Muscle layer of colon (tissue), 2 donors: ENCODE measurements at regions not wholly inside any gene's neighbourhood (a gene's known extent, or its start where the extent isn't known, plus 50 kb on each side); places are given as distances from the start of the nearest gene placed in this dataset.

ENCODE experiments used
- H3K27ac ChIP-seq: one replicate; pipeline ENCODE4 v1.7.0; 2013; ENCODE audit warnings: low read depth, mild to moderate bottlenecking, low read length, moderate library complexity
- H3K27me3 ChIP-seq, 2 donors: one replicate each; pipeline ENCODE4 v1.7.0; 2013; ENCODE audit warnings: low read length in 2 of 2, mild to moderate bottlenecking in 2 of 2; ENCODE audit not compliant: insufficient read depth in 2 of 2, control insufficient read depth in 1 of 2
- H3K36me3 ChIP-seq: one replicate; pipeline ENCODE4 v1.7.0; 2013; ENCODE audit warnings: mild to moderate bottlenecking, low read length; ENCODE audit not compliant: insufficient read depth
- H3K4me1 ChIP-seq: one replicate; pipeline ENCODE4 v1.7.0; 2013; ENCODE audit warnings: mild to moderate bottlenecking, low read length; ENCODE audit not compliant: insufficient read depth
- H3K4me3 ChIP-seq, 2 donors: one replicate each; pipeline ENCODE4 v1.7.0; 2013; ENCODE audit warnings: low read length in 2 of 2, low read depth in 1 of 2, mild to moderate bottlenecking in 1 of 2, moderate library complexity in 1 of 2
- H3K9ac ChIP-seq: one replicate; pipeline ENCODE4 v1.7.0; 2013; ENCODE audit warnings: low read length
- H3K9me3 ChIP-seq: one replicate; pipeline ENCODE4 v1.7.0; 2013; ENCODE audit warnings: mild to moderate bottlenecking, low read length
- donor health status: abdominal sarcoma.
- donor health status: Adenocarcinoma of cecum.

GRCh38 chr13:105445796-105446195 lies 1089.7 kb downstream of the EFNB2 start:
- H3K9me3 ChIP-seq: no peaks in the 10 kb centered on the region
- H3K4me1 ChIP-seq: peaks cover 22% of the 10 kb centered on the region
- no peak overlapping the region for H3K27ac ChIP-seq
- H3K36me3 ChIP-seq: no peaks in the 10 kb centered on the region
- H3K9ac ChIP-seq: no peak overlapping the region
- H3K4me3 ChIP-seq: no peak overlapping the region
- H3K27me3 ChIP-seq: no peaks in the 10 kb centered on the region

DNA sequence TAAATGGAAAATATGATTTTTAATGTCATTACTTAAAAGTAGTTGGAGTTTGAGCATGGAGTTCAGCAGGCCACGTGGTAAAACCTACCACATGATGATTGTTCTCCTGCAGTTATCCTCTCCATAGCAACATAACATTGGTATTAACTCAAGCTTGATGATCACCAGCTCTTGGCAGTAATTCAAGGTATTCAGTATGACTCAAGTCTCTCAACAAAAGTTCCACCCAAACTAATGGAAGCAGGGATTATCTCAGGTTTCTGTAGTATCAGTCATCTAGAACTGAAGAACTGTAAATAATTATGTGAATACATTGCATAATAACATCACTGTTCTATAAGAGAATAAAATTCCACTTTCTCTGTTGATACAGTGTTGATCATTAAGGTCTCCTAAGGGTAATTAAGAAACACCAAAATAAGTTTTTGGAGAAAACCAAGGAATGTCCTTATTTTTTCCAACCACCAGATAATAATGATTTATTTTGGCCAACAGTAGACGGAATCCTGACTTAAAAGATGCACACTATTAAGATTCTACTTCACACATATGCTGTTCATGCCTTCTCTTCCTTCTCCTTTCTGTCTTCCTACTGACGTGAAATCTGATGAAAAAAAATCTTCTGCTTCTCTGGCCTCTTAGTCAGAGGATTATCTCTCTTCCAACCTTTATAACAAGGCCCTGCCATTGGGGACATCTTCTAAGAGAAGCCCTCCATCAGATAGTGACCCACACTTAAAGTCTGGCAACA lies 1092.3 kb downstream of the EFNB2 start:
- Histone ChIP-seq H3K4me1 (peaks cover 22% of the 10 kb centered on the region), H3K27me3 (no peaks in the 10 kb centered on the region), H3K4me3 (no peak overlapping the region), H3K9me3 (no peaks in the 10 kb centered on the region), H3K27ac (peak overlapping the region; percentile 32), H3K9ac (no peak overlapping the region), H3K36me3 (no peaks in the 10 kb centered on the region)

- H3K4me1 ChIP-seq: peaks cover 22% of the 10 kb centered on the region
- no peak overlapping the region for H3K9ac ChIP-seq
- no peaks in the 10 kb centered on the region for H3K27me3 ChIP-seq
- H3K27ac ChIP-seq: no peak overlapping the region
- H3K36me3 ChIP-seq: no peaks in the 10 kb centered on the region
- no peak overlapping the region for H3K4me3 ChIP-seq
- H3K9me3 ChIP-seq: no peaks in the 10 kb centered on the region
Measured at GRCh38 chr13:105442040-105442439, 1093.4 kb downstream of the EFNB2 start.

DNA sequence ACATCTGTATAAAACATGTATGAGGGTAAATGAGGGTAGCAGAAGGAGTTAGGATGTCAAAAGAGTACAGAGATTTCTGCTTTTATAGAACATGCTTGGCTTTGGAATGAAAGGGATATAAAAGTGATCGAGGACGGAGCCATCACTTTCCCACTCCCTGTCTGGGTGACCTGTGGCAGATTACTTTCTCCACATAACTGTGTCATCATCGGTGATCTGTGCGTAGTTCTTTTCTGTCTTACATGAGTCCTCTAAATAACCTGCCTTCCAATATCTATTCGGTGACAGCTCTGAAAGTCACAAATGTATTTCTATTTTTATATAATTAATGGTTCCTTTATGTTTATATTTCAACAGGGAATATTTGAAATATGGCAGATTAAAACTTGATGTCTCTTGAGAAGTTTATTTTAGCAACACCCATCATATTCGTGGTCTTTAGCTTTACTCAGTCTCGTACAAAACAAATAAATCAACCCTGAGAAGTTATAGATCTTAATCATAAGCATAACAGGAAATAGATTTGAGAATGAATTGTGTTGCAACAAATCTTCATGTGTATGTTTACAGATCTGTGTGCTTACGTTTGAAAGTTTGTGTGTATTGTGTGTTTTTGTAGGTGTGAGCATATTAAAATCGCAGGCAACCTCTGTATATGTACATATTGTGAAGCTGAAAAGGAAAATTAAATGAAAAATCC lies 1094.3 kb downstream of the EFNB2 start:
- Histone ChIP-seq H3K36me3 (no peaks in the 10 kb centered on the region), H3K9me3 (no peaks in the 10 kb centered on the region), H3K27ac (no peak overlapping the region), H3K9ac (no peak overlapping the region), H3K4me1 (peaks cover 22% of the 10 kb centered on the region), H3K4me3 (no peak overlapping the region), H3K27me3 (no peaks in the 10 kb centered on the region)

GRCh38 chr13:105436943-105437342 lies 1098.5 kb downstream of the EFNB2 start:
- Histone ChIP-seq H3K4me1 (peaks cover 7% of the 10 kb centered on the region), H3K27me3 (no peaks in the 10 kb centered on the region), H3K4me3 (no peak overlapping the region), H3K9me3 (no peaks in the 10 kb centered on the region), H3K9ac (no peak overlapping the region), H3K27ac (no peak overlapping the region), H3K36me3 (no peaks in the 10 kb centered on the region)

- H3K27ac ChIP-seq: no peak overlapping the region
- no peak overlapping the region for H3K9ac ChIP-seq
- H3K27me3 ChIP-seq: no peaks in the 10 kb centered on the region
- H3K4me1 ChIP-seq: no peaks in the 10 kb centered on the region
- no peaks in the 10 kb centered on the region for H3K36me3 ChIP-seq
- H3K4me3 ChIP-seq: no peak overlapping the region
- H3K9me3 ChIP-seq: no peaks in the 10 kb centered on the region
Measured at GRCh38 chr13:105432438-105432837, 1103.0 kb downstream of the EFNB2 start.

DNA sequence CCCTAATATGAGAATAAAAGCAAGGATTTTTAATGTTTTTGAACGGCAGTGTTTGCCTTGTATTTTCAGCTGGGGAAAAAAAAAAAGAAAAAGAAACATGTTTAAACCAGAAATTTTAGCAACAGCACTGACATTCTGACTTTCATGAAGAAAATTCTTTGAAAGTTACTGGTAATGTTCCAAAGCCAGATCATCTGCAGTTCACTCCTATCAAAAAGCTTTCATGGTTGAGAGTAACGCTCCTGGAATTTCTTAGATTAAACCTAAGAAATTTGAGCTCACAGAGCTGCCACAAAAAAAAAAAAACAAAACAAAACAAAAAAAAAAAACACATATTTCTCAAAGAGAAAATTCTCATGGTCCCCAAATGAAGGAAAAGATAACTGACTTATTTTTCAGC lies 1106.7 kb downstream of the EFNB2 start:
- Histone ChIP-seq H3K27ac (no peak overlapping the region), H3K4me1 (no peaks in the 10 kb centered on the region), H3K36me3 (no peaks in the 10 kb centered on the region), H3K9ac (no peak overlapping the region), H3K9me3 (no peaks in the 10 kb centered on the region), H3K4me3 (no peak overlapping the region), H3K27me3 (no peaks in the 10 kb centered on the region)

DNA sequence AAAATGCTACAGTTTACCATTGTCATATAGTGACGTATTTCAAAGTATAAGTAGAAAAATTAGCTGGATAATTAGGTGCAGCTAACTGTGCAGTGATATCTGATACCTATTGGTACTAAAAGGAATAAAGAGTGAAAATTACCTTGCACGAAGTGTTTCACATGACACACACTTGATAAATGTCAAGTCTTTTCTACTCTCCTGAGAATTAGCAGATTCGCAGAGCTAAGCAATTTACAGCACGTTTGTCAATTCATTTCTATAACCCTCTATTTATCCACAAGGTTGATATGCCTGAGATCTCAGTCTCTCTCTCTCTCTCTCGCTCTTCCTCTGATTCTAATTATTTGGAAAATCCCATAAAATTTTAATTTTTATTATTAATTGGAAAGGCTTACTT lies 1109.0 kb downstream of the EFNB2 start:
- no peak overlapping the region for H3K4me3 ChIP-seq
- H3K9me3 ChIP-seq: no peaks in the 10 kb centered on the region
- H3K9ac ChIP-seq: no peak overlapping the region
- H3K27me3 ChIP-seq: no peaks in the 10 kb centered on the region
- no peak overlapping the region for H3K27ac ChIP-seq
- no peaks in the 10 kb centered on the region for H3K36me3 ChIP-seq
- no peaks in the 10 kb centered on the region for H3K4me1 ChIP-seq

DNA sequence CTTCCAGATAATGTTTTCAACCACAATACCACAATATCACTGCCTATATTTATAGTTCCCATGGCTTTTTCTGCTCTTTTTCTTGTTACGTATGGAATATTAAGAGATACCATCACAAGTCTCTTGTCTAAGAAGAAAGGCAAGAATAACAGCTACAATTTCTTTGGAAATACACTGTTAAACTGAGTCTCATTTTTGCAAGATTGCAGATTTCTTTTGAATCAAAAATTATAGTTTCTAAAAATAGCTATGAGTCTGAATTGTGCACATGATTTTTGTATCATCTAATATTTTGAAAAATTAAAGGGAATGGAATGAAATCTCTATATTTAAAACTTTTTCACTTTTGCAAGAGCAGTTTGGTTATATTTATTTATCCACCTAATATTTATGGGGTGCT lies 1120.8 kb downstream of the EFNB2 start:
- no peaks in the 10 kb centered on the region for H3K9me3 ChIP-seq
- H3K4me1 ChIP-seq: no peaks in the 10 kb centered on the region
- H3K27ac ChIP-seq: no peak overlapping the region
- H3K9ac ChIP-seq: no peak overlapping the region
- no peak overlapping the region for H3K4me3 ChIP-seq
- H3K36me3 ChIP-seq: no peaks in the 10 kb centered on the region
- no peaks in the 10 kb centered on the region for H3K27me3 ChIP-seq

- Histone ChIP-seq H3K4me1 (no peaks in the 10 kb centered on the region), H3K4me3 (no peak overlapping the region), H3K9ac (no peak overlapping the region), H3K27ac (no peak overlapping the region), H3K27me3 (no peaks in the 10 kb centered on the region), H3K9me3 (no peaks in the 10 kb centered on the region), H3K36me3 (no peaks in the 10 kb centered on the region)
Measured at GRCh38 chr13:105412171-105412570, 1123.3 kb downstream of the EFNB2 start.

DNA sequence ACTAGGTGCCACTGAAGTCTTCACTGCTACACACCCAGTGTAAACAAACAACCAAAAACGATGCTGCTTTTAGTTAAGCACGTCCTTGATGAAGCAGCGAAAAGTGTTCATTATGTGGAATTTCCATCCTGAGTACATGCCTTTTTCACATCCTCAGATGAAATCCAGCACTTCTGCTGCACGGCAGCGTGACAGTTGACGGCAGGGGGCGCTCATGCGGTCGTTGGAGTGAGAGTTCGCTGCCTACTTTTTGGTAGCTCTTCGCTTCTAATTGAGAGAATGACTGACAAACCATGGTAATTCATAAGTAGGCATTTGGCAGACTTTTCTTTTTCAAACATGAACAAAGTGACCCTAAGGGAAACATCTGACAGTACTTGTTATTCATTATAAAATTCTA lies 1124.9 kb downstream of the EFNB2 start:
- Histone ChIP-seq H3K4me3 (no peak overlapping the region), H3K36me3 (no peaks in the 10 kb centered on the region), H3K27me3 (no peaks in the 10 kb centered on the region), H3K9me3 (no peaks in the 10 kb centered on the region), H3K27ac (no peak overlapping the region), H3K9ac (no peak overlapping the region), H3K4me1 (no peaks in the 10 kb centered on the region)

GRCh38 chr13:105406551-105406950 lies 1128.9 kb downstream of the EFNB2 start:
- Histone ChIP-seq H3K9ac (no peak overlapping the region), H3K27me3 (no peaks in the 10 kb centered on the region), H3K4me1 (no peaks in the 10 kb centered on the region), H3K9me3 (no peaks in the 10 kb centered on the region), H3K36me3 (no peaks in the 10 kb centered on the region), H3K4me3 (no peak overlapping the region), H3K27ac (no peak overlapping the region)
